ENCODE measurements at regions not wholly inside any gene's neighbourhood (a gene's known extent, or its start where the extent isn't known, plus 50 kb on each side); places are given as distances from the start of the nearest gene placed in this dataset.

DNA sequence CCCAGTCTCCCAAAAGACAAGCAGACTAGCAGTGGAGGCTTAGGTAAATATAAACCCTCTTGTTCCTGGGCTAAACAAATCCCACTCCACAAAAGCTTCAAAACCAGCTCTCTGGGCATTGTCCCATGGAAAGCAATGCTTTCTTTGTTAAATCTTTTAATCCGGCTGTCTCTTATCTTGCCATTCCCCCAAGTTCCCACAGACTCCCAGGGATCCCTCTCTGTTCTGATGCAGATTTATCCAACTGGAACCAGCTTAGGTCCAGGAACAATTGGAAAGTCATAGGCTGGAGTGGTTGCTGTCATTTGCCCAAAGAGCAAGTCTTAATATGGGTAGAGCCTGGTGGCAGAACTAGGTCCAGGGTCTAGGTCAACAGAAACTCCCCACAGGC is 110.1 kb upstream of the ATP1A1 start:
- no peak for DNase-seq (ENCODE audit: low spot score)

DNA sequence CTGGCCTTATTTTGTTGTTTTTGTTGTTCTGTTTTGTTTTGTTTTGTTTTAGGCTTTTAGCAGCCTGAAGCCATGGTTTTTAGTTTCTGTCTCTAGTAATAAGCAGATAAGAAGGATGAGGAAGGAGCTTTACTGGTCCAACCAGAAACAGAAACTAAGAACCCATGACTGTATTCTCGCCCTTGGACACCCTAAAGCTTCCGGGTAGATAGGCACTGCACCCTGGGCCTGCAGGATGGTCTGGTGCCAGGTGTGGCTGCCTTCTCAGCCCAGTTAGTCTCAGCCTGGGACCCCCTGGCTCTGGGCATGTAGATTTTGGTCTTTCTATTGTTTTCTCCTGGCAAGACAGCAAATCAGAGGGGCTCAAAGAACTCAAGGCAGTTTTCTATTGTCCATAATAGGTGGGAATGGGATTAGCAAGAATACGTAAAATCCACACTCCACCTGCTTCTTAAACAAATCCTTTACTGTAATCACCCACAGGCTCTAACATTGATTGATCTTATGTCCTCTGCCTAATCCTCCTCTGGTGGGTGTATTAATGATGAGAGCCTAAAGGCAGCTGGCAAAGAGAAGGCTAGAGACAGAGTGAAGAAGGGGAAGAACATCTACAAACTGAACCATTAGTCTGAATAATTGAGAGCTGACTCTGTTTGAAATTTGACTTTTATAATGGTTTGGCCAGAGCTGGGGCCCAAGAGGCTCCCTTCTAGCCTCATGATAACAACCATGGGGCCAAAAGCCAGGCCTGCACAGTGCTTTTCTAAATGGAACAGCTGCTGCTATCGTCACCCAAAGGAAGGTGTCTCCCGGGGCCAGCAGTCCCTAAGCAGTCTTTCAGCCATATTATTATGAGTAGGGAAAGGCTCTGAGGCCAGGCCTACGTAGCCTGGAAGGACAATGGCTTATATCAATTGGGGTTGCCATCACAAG is 106.8 kb upstream of the ATP1A1 start:
- no peak for DNase-seq (ENCODE audit: low spot score)

DNA sequence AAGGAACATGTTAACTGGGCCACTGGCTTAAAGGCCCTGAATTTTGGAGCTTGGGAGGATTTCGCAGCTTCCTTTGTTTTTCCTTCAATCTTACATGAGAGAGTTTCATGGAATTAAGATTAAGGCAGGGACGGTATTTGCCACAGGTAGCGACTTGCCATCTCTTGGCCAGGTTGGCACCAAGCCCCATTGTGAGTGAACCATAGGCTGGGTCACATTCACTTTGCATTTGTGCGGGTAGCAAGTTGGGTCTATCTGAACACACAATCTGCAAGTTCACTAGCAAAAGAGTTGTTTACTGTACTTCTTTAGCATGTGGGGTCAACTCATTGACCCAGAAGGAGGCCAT is 106.2 kb upstream of the ATP1A1 start:
- DNase-seq (ENCODE audit: low spot score): no peak

DNA sequence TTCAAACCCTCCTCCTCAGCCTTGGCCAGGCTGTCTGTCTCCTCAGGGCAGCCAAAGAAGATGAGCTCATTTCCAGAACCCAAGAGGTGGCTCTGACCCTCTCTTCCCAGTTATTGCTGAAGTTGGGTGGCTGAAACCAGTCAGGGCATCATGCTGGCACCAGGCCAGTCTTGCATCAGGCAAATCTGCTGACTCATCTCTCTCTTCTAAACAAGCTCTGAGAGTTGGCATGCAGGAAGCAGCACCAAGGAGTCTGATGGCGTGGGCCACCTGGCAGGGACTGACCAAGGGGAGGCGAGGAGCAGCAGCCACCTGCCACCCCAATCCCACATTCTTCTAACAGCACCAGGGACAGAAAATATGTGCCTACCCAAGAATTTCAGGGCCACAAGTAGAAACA is 104.8 kb upstream of the ATP1A1 start:
- DNase-seq (ENCODE audit: low spot score): peak; percentile 89

DNA sequence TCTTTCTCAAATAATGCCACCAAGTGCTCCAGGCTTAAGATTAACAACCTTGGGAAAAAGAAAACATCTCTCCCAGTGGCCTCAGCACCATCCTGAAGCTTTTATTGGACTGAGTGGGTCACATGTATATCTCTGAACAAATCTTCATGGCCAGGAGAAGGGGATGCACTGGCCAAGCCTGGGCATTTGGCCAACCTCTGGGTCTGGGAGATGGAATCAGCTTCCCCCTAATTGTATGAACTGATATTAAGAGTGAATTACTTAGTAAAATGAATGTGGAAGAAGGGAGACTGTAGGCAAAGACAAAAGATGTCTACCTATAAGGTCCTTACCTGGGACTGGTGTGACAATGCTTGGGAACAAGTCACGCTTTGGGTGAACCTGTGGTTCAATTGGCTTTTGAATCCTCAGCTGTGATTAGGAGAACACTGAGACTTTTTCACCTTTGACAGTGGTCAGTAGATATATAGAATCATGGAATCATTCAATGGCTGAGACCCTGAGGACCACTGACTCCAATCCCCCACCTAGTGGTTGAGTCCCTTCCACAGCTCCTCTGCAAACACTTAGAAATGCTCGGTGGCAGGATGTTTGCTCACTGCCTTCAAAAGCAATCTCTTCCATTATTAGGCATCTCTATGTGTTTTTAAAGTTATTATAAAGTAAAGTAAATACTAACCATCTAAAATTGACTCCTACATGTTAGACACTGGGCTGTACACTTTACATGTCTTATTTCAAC is 102.6 kb upstream of the ATP1A1 start:
- no peak for DNase-seq (ENCODE audit: low spot score)

DNA sequence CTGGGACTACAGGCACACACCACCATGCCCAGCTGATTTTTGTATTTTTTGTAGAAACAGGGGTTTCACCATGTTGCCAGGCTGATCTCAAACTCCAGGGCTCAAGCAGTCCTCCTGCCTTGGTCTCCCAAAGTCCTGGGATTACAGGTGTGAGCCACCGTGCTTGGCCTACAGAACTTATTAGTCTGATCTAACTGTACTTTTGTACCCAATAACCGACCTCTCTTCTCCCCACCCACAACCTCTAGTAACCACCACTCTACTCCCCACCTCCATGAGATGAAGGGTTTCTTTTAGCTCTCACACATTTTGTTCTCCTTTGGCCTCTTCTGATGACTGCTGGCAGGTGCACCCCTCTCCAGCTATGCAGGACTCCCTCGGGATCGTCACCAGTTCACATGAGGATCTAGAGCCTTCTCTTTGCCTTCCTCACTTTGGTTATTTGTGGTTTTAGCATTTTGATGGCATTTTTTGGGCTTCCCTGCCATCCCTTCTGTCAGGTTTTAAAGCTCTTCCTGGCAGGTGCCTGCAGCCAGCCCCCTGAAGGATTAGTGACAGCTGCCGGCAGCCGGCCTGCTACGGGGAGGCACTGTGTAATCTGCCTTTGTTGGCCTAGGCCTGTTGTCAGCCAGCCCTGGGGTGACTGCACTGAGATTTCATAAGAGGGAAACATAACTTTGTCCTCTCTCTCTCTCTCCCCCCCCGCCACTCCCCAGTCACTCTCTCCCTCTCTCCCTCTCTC is 99.8 kb upstream of the ATP1A1 start:
- DNase-seq (ENCODE audit: low spot score): no peak

DNA sequence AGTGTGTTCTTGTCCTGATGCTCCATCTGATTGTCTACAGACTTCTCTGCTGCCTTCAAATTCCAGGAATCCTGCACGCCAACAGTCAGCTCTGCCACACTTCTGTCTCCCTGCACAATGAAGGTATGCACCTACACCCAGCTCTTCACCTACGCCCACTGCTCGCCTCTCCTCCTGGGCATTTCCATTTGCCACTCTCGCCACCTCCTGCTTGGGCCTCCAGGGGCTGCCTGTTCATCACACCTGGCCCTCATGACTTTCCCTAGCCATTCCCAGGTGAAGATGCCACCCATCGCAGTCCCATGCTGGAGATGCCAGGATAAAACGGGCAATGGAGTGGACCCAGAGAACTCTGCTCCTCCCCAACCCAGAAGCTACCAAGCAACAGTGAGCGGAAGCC is 96.5 kb upstream of the ATP1A1 start:
- DNase-seq (ENCODE audit: low spot score): no peak

DNA sequence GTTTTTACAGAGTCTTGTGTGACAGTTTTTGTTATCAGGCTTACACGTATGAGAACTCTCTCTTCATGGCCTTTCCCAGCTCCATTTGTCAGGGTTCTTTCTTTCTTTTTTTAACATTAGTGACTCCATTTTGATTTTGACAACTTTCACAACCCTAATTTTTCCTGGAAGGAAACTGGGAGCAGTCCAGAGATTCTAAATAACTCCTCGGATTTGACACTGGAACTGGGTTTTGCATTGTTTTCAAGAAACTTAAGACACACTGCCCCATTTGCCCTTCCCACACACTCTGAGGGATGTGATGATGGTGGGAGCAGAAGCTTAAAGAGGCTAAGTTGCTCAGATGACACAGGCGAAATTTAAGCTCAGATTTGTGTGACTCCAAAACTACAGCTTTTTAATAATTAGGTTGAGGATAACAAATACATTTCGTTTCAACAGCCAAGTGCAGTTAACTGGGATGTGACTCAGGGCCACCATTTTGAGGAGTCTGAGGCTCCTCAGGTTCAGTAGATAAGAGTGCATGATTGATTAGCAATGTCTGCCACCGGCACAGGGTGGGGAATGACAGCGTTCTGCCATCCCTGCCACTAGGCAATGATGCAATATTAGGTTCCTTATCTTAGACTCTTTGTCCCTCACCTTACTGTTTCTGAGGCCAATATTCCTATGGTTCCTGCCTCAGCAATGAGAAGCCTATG is 95.1 kb upstream of the ATP1A1 start:
- no peak for DNase-seq (ENCODE audit: low spot score)

DNA sequence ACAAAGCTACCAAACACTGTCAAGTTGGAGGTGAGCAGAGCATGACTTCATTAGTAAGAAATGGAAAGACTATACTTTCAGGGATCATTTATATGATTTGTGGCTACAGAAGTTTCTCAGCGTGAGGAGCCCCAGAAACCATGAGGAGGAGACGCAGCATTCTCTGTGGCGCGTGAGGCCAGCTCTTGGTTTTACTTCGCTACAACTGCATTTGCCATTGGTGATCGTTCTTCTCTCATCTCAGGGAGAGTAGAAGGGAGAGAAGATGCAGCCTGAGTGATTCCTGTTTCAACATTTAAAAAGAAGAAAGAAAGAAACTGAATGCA is 94.5 kb upstream of the ATP1A1 start:
- no peak for DNase-seq (ENCODE audit: low spot score)

DNA sequence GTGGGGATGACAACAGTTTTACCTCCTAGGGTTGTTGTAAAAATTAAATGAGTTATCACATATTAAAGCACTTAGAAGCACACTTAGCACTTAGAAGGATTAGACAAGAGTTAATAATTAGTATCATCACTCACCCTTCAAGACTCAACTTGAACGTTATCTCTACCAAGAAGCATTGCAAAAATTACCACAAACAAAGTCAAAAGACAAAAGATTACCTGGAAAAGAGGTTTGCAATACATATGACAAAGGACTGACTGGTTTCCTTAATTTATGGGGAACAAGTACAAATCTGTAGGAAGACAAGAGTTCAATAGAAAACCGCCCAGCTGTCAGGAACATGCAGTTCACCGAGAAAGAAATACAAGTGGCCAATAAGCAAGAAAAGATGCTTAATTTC is 93.3 kb upstream of the ATP1A1 start:
- DNase-seq (ENCODE audit: low spot score): no peak

DNA sequence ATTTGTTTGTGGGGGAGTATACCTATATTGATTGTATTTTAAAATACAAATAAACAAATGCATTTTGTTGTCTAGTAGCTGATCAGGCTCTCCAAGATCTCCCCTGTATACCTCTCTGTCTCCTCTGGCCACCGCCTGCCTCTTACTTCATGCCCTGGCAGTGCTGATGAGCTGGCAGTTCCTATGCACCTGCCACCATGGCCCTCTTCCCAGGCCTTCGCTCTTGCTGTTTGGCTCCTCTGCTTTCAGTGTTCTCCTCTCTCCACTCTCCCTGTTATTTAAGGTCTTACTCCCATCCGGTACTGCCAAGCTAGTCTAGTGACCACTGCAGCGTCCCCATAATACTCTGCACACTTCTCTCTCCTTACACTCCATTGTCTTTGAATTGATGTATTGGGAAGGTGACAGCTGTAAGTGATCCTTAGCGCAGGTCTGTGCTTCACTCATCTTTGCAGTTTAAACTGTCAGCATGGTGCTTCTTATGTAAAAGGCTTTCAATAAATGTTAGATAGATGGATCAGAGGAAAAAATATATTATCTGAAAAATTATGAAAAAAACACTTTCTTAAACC is 88.1 kb upstream of the ATP1A1 start:
- no peak for DNase-seq (ENCODE audit: low spot score)

DNA sequence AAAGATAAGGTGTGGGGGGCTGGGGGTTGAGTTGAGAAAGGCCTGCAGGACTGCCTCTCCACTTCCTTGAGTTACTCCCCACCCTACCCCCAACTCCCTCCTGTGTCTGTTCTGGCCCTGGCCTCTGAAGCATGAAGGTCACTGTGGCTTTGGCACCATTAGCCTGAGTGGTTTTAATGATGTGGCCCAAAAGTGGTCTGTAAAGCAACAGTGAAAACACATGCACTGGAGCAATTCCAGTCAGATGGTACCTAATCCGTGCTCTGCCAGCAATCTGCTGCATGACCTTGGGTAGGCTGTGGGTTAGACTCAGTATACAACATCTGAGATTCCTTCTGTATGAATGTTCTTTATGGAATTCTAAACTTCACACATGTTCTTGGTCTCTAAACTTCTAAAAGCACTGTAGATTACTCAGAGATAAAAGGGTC is 86.5 kb upstream of the ATP1A1 start:
- DNase-seq (ENCODE audit: low spot score): no peak

DNA sequence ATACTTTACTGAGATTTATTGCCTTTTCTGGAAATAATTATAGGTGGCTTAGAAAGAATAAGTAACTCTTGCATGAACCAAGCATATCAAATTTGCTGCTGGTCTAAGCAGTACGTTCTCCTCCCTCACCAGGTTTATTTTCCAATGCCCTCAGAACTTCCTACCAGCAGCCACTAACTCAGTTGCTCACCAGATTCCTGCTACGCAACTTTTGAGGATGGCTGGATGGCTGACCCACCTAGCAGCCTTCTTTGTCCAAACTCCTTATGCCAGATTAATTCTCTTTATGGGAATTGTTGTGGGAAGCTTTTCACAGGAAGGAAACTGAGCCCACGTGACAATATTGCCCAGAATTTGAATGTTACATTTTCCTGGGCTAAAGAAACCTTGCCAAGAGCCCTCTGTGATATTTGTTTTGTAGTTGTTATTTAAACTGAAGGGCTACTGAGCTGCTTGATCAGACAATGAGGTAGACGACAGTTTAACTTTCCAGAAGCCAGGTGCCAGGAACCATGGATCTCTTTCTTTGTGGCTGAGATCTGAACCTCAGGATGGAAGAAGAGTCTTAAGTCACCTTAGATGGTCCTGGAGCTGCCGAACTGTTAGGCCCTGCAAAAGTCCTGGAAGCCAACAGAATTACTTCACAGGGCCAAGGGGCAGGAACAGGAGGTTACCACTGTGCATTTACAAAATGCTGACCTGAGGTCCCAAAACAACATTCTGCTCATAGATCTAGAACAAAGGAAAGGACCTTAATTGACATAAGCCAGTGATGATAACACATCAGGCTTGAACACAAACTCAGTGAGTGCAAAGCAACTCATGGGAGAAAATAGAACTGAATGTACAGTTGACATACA is 85.5 kb upstream of the ATP1A1 start:
- DNase-seq (ENCODE audit: low spot score): no peak

DNA sequence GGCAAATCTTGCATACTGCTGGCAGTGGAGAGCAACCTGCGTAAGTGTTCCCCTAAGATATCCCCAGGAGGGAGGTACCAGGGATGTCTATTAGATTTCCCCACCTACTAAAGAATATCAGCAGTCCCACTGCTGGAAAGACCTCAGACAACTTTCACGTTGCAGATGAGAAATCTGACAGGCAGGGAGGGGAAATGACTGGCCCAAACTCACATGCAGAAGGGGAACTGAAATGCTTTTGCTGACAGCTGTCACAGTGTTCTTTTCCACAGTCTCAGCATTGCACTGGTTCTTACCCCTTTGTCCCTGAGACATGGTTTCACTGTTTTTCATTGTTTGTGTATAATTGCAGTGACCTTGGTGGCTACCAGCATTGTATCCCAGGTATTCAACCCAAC is 84.8 kb upstream of the ATP1A1 start:
- no peak for DNase-seq (ENCODE audit: low spot score)

DNA sequence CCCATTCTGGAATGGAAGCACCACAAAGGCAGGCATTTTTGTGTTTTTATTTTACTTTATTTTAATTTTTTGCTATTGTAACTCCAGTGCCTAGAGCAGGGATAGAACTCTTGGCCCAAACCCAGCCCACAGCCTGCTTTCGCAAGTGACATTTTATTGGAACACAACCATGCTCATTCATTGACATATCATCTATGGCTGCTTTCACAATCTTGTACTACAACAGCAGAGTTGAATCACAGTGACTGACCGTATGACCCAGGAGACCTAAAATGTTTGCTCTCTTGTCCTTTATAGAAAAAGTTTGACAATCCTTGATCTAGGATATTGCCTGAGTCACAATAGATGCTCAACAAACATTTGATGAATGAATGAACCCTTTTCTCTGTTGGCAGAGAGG is 83.9 kb upstream of the ATP1A1 start:
- no peak for DNase-seq (ENCODE audit: low spot score)

DNA sequence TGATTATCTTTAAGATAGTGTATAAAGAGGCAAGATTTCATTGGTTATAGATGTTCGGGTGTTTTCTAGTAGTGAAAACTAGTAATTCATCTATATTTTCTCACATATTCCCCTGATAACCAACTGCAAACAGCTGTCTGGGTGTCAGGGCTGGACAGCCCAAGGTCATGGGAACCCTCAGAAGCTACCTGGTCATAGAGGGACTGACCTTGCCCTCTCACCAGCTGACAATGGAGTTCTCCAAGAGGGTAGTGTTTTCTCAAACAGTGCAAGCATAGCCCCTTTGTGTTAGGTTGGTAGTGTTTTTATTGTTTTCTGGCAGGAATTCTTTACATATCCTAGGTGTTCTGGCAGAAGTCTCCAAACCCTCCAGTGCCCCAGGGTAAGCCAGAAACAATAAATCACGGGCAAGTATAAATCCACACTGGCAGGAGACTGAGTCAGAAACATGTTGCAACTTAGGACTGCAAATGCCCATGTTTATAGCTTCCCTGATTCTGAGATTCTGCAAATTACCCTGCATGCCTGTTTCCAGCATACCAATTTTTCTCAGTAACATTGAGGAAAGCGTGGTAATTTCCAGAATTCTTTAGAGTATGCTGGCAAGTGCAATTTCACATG is 82.8 kb upstream of the ATP1A1 start:
- no peak for DNase-seq (ENCODE audit: low spot score)

DNA sequence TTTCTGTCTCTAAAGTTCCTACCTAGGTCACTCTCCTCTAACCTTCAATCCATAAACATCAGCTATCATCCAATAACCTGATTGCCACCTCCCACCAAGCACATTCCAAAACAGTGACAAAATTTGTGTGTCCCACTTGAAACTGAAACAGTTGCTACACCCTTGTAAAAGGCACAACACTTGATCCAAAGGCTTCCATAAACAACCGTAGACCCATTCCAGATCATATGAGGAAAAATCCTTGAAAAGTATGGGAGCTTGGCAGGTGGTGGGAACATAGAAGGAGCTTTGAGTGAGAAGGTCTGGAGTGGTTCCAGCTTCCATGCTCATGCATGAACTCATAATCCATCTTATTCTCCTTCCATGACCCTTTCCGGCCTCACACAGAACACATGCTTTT is 82.0 kb upstream of the ATP1A1 start:
- no peak for DNase-seq (ENCODE audit: low spot score)

DNA sequence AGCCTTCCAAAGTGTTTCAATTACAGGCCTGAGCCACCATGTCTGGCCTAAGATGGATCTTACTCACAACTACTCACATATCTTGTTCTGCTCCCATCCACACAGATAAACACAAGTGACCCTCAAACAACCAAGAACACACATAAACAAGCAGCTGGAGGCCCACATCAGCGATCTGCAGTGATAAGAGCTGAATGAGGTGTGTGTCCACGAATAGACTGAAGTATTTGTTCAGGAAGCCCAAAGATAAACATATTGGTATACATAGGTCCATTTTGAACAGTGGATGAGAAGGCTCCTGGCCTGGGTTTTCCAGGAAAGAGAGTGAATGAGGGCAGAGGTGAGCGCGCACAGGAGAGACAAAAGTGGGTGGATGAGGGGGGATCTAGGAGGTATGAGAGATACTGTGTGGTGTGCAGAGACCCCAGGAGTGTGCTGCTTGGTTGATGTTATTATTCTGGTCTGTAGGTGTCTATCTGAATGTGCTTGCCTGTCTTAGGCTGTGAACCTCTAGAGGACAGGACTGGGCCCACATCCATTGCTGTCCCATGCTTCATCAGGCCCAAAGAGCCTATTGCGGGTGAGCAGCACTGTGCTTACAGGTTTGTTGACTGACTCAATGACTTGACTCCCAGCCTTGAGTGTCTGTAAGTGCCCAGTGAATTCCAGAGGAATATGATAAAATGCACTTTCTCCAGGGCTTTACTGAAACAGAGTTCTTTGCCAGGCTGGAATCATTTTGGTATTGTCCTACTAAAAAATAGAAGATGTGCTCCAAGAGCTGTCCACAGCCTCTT is 79.9 kb upstream of the ATP1A1 start:
- DNase-seq (ENCODE audit: low spot score): no peak

DNA sequence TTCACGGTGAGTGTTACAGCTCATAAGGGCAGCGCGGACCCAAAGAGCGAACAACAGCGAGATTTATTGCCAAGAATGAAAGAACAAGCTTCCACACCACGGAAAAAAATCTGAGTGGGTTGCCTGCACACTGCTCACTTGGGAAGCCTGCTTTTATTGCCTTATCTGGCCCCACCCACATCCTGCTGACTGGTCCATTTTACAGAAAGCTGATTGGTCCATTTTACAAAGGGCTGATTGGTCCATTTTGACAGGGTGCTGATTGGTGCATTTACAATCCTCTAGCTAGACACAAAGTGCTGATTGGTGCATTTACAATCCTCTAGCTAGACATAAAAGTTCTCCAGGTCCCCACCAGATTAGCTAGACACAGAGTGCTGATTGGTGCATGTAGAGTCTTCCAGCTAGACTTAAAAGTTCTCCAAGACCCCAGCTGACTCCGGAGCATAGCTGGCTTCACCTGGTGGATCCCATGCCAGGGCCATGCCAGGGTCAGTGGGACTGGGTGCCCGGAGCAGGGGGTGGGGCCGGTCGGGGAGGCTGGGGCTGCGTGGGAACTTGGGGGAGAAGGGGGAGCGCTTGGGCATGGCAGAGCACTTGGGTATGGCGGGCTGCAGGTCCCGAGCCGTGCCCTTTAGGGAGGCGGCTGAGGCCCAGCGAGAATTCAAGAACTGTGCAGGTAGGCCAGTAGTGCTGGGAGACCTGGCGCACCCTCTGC is 75.4 kb upstream of the ATP1A1 start:
- no peak for DNase-seq (ENCODE audit: low spot score)

Data from mucosa of gallbladder (tissue), 1 donor.